ENCODE measurements at regions not wholly inside any gene's neighbourhood (a gene's known extent, or its start where the extent isn't known, plus 50 kb on each side); places are given as distances from the start of the nearest gene placed in this dataset.

DNA sequence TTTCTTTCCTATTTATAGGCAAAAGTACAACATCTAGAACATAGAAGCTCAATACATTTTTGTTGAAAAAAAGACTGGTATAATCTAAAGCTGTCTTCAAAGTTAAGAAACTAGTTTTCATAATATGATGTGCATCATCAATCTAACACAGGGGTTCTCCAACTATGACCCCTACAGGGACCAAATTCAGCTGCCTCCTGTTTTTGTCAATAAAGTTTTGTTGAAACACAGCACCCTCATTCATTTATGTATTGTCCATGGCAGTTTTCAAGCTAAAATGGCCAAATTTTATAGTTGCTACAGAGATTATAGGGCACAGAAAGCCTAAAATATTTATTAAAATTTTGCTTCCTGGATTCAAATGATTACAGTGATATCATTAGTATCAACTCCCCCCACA, 452.9 kb downstream of the CCER1 start:
- no peak for ATAC-seq (ENCODE audit: insufficient read depth, low FRiP score)
- DNase-seq = no peak
- TF ChIP-seq, protein P1, sequence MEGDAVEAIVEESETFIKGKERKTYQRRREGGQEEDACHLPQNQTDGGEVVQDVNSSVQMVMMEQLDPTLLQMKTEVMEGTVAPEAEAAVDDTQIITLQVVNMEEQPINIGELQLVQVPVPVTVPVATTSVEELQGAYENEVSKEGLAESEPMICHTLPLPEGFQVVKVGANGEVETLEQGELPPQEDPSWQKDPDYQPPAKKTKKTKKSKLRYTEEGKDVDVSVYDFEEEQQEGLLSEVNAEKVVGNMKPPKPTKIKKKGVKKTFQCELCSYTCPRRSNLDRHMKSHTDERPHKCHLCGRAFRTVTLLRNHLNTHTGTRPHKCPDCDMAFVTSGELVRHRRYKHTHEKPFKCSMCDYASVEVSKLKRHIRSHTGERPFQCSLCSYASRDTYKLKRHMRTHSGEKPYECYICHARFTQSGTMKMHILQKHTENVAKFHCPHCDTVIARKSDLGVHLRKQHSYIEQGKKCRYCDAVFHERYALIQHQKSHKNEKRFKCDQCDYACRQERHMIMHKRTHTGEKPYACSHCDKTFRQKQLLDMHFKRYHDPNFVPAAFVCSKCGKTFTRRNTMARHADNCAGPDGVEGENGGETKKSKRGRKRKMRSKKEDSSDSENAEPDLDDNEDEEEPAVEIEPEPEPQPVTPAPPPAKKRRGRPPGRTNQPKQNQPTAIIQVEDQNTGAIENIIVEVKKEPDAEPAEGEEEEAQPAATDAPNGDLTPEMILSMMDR (IDR thresholded peaks at IDR 0.05; ENCODE audit: control extremely low read depth, extremely low read depth) = no peak
- no peak overlapping the region for H3K27ac ChIP-seq (ENCODE audit: low read depth in 1 of 2, low read length in 1 of 2)
- no peak overlapping the region for H3K4me3 ChIP-seq
- H3K4me1 ChIP-seq (ENCODE audit: control insufficient read depth in 5 of 5, insufficient read depth in 5 of 5, low read length in 5 of 5) = no peaks in the 10 kb centered on the region
- H3K9ac ChIP-seq (ENCODE audit: insufficient read depth in 1 of 2, low read length in 2 of 2) = no peak overlapping the region
- H3K9me3 ChIP-seq (ENCODE audit: control insufficient read depth in 4 of 4, insufficient read depth in 3 of 4, low read length in 3 of 4) = peaks cover 0 to 4% (median 1%) of the 10 kb centered on the region in 4 donors
- no peaks in the 10 kb centered on the region for H3K36me3 ChIP-seq (ENCODE audit: control insufficient read depth in 4 of 4, insufficient read depth in 4 of 4, low read length in 4 of 4)
- H3K27me3 ChIP-seq (ENCODE audit: control insufficient read depth in 3 of 3, insufficient read depth in 3 of 3, low read length in 2 of 3) = no peaks in the 10 kb centered on the region

DNA sequence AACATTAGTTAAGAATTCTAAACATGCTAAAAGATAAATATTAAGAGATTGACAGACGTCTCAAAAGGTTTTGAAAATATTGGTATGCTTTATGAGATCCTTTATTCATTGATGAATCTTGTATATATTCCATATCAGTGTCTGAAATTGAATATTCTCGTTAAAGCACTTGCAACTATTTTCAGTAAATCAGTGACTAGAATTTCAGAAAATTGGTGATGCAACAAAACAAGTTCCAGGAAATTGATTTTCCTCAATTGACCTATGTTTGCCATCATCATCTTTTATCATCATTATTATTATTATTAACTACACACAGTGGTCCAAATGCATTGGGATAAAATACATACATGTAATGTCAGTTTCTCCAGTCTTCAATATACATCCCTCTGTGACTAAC, 453.6 kb downstream of the CCER1 start:
- Histone ChIP-seq H3K36me3 (ENCODE audit: control insufficient read depth in 4 of 4, insufficient read depth in 4 of 4, low read length in 4 of 4) (no peaks in the 10 kb centered on the region), H3K4me3 (no peak overlapping the region), H3K27ac (ENCODE audit: low read depth in 1 of 2, low read length in 1 of 2) (no peak overlapping the region), H3K4me1 (ENCODE audit: control insufficient read depth in 5 of 5, insufficient read depth in 5 of 5, low read length in 5 of 5) (no peaks in the 10 kb centered on the region), H3K9me3 (ENCODE audit: control insufficient read depth in 4 of 4, insufficient read depth in 3 of 4, low read length in 3 of 4) (peaks cover 0 to 4% (median 1%) of the 10 kb centered on the region in 4 donors), H3K9ac (ENCODE audit: insufficient read depth in 1 of 2, low read length in 2 of 2) (no peak overlapping the region), H3K27me3 (ENCODE audit: control insufficient read depth in 3 of 3, insufficient read depth in 3 of 3, low read length in 2 of 3) (no peaks in the 10 kb centered on the region)
- ATAC-seq (ENCODE audit: insufficient read depth, low FRiP score) = no peak
- TF ChIP-seq, protein P1 (IDR thresholded peaks at IDR 0.05; ENCODE audit: control extremely low read depth, extremely low read depth) = no peak
- no peak for DNase-seq
- WGBS, 2 donors = 72 to 88% methylated on average over 2 of the region's 2 CpGs

DNA sequence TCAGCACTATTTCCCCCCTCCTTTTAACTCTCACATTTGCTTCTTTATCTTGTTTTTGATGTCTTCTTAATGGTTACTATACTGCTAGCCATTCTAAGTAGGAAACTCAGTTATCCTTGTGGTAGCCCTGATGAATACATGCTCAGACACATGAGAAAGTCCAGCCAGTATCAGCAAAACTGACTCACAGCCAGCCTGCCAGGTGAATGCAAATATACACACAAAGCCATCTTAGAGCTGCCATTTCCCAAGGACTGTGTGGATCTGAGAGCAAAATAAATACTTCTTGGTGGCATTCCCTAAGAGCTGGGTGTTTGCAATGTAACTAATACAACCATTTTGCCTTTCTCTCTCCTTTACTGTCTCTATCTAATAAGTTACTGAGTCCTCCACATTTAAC, 455.2 kb downstream of the CCER1 start:
- Histone ChIP-seq H3K27ac (ENCODE audit: low read depth in 1 of 2, low read length in 1 of 2) (no peak overlapping the region), H3K4me3 (no peak overlapping the region), H3K36me3 (ENCODE audit: control insufficient read depth in 4 of 4, insufficient read depth in 4 of 4, low read length in 4 of 4) (no peaks in the 10 kb centered on the region), H3K27me3 (ENCODE audit: control insufficient read depth in 3 of 3, insufficient read depth in 3 of 3, low read length in 2 of 3) (no peaks in the 10 kb centered on the region), H3K9ac (ENCODE audit: insufficient read depth in 1 of 2, low read length in 2 of 2) (no peak overlapping the region), H3K9me3 (ENCODE audit: control insufficient read depth in 4 of 4, insufficient read depth in 3 of 4, low read length in 3 of 4) (peaks cover 0 to 4% (median 1%) of the 10 kb centered on the region in 4 donors), H3K4me1 (ENCODE audit: control insufficient read depth in 5 of 5, insufficient read depth in 5 of 5, low read length in 5 of 5) (no peaks in the 10 kb centered on the region)
- TF ChIP-seq, protein P1 (IDR thresholded peaks at IDR 0.05; ENCODE audit: control extremely low read depth, extremely low read depth) = no peak
- ATAC-seq (ENCODE audit: insufficient read depth, low FRiP score) = no peak
- DNase-seq = peak in 1 of 3 donors; percentile 29

DNA sequence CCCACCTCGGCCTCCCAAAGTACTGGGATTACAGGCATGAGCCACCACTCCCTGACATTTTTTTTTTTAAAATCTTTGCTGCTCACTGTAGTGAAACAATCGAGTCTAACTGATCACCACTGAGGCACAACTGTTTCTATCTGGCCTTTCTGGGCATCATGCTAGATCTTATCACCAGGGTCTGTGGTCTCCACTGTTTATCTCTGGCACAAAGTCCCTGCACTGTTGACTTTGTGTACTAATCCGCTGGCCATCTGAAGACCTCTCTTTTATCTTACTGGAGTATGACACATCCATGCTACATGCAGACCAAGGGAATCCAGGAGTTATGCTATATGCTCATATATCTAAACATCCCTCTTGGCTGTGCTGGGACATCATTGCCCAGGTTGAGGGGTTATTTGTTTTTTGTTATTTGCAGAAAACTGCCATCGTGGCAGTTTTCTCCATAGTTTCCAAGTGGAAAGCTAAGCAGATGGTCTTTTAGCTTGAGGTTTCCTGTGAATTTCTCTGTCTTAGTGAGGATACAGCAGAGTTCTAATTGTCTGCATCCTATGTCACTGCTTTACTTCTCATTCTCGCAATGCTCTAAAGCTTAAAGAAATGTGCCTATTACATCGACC, 456.9 kb downstream of the CCER1 start:
- H3K4me1 ChIP-seq (ENCODE audit: control insufficient read depth in 5 of 5, insufficient read depth in 5 of 5, low read length in 5 of 5) = no peaks in the 10 kb centered on the region
- H3K36me3 ChIP-seq (ENCODE audit: control insufficient read depth in 4 of 4, insufficient read depth in 4 of 4, low read length in 4 of 4) = no peaks in the 10 kb centered on the region
- no peak overlapping the region for H3K27ac ChIP-seq (ENCODE audit: low read depth in 1 of 2, low read length in 1 of 2)
- no peak overlapping the region for H3K9ac ChIP-seq (ENCODE audit: insufficient read depth in 1 of 2, low read length in 2 of 2)
- TF ChIP-seq, protein P1 (IDR thresholded peaks at IDR 0.05; ENCODE audit: control extremely low read depth, extremely low read depth) = no peak
- 89% methylated on average over 6 of the region's 6 CpGs for WGBS, 2 donors
- no peaks in the 10 kb centered on the region for H3K27me3 ChIP-seq (ENCODE audit: control insufficient read depth in 3 of 3, insufficient read depth in 3 of 3, low read length in 2 of 3)
- H3K4me3 ChIP-seq = no peak overlapping the region
- H3K9me3 ChIP-seq (ENCODE audit: control insufficient read depth in 4 of 4, insufficient read depth in 3 of 4, low read length in 3 of 4) = no peaks in the 10 kb centered on the region
- no peak for DNase-seq
- no peak for ATAC-seq (ENCODE audit: insufficient read depth, low FRiP score)

Data from lung (tissue), 11 donors.